GM21360 (cell line): ENCODE measurements at regions not wholly inside any gene's neighbourhood (a gene's known extent, or its start where the extent isn't known, plus 50 kb on each side); places are given as distances from the start of the nearest gene placed in this dataset.
"Not testable (repeated sequence)": the region's sequence is repeated elsewhere in the genome, so short reads cannot be mapped to it uniquely, and the experiment has no call there.

Experiments
- ATAC-seq: cut with Tn5 transposase; IDR thresholded peaks from one replicate; pipeline ENCODE4 v1.9.1; 2021; ENCODE audit warnings: mild to moderate bottlenecking, moderate library complexity; ENCODE audit not compliant: unreplicated experiment

- ATAC-seq = no peak
Observed at GRCh38 chr1:88320291-88320690, 363.8 kb upstream of the PKN2 start.

- no peak for ATAC-seq
Observed at GRCh38 chr1:88321706-88322105, 362.4 kb upstream of the PKN2 start.

- ATAC-seq = no peak
Observed at GRCh38 chr1:88324899-88325298, 359.2 kb upstream of the PKN2 start.

- ATAC-seq = no peak
Observed at GRCh38 chr1:88327391-88328267, 356.4 kb upstream of the PKN2 start.

- no peak for ATAC-seq
Observed at GRCh38 chr1:88330201-88330600, 353.9 kb upstream of the PKN2 start.

GRCh38 chr1:88333086-88333695 is 350.9 kb upstream of the PKN2 start:
- ATAC-seq = no peak

- ATAC-seq = no peak
Observed at GRCh38 chr1:88341447-88341846, 342.6 kb upstream of the PKN2 start.

- ATAC-seq = not testable (repeated sequence)
Observed at GRCh38 chr1:88342081-88342480, 342.0 kb upstream of the PKN2 start.

- ATAC-seq = no peak
Observed at GRCh38 chr1:88350648-88351047, 333.4 kb upstream of the PKN2 start.

GRCh38 chr1:88351960-88352359 is 332.1 kb upstream of the PKN2 start:
- ATAC-seq = no peak

- ATAC-seq = no peak
Observed at GRCh38 chr1:88354256-88354655, 329.8 kb upstream of the PKN2 start.

- no peak for ATAC-seq
Observed at GRCh38 chr1:88357729-88358128, 326.3 kb upstream of the PKN2 start.

- no peak for ATAC-seq
Observed at GRCh38 chr1:88371436-88372023, 312.5 kb upstream of the PKN2 start.

- no peak for ATAC-seq
Observed at GRCh38 chr1:88375977-88376376, 308.1 kb upstream of the PKN2 start.

GRCh38 chr1:88376421-88376820 is 307.7 kb upstream of the PKN2 start:
- no peak for ATAC-seq

GRCh38 chr1:88378560-88378959 is 305.5 kb upstream of the PKN2 start:
- no peak for ATAC-seq

GRCh38 chr1:88394958-88395357 is 289.1 kb upstream of the PKN2 start:
- no peak for ATAC-seq

- no peak for ATAC-seq
Observed at GRCh38 chr1:88398338-88398737, 285.7 kb upstream of the PKN2 start.

- ATAC-seq = peak; percentile 81
Observed at GRCh38 chr1:88399690-88400089, 284.4 kb upstream of the PKN2 start.

GRCh38 chr1:88401313-88401712 is 282.8 kb upstream of the PKN2 start:
- ATAC-seq = peak; percentile 88

- no peak for ATAC-seq
Observed at GRCh38 chr1:88404582-88404981, 279.5 kb upstream of the PKN2 start.

GRCh38 chr1:88407248-88407647 is 276.8 kb upstream of the PKN2 start:
- no peak for ATAC-seq
